ENCODE measurements at regions not wholly inside any gene's neighbourhood (a gene's known extent, or its start where the extent isn't known, plus 50 kb on each side); places are given as distances from the start of the nearest gene placed in this dataset.

DNA sequence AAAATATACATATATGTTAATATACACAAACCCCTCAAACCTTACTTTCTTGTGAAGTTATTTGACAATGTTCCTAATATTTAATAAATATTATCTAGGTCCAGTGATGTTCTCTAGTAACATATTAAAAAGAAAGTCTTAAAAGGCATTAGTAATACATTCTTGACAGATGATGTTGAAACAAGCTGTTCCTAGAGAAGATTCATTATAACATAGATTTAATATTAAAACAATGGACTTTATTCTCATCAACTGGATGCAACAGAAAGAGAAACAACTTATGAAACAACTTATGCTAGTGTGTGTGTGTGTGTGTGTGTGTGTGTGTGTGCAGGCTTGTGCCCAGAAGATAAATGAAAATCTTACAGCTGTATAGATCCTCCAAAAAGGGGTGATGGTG, 68.5 kb upstream of the PLXNA2 start:
- TF ChIP-seq CTCF (conservative IDR thresholded peaks at IDR 0.05) (no peak), EZH2 (IDR thresholded peaks at IDR 0.05; ENCODE audit: low read depth) (no peak)

Data from PC-9 (cell line).